Breast epithelium (tissue), 4 donors: ENCODE measurements at regions not wholly inside any gene's neighbourhood (a gene's known extent, or its start where the extent isn't known, plus 50 kb on each side); places are given as distances from the start of the nearest gene placed in this dataset.

ENCODE experiments used
- DNase-seq, 2 donors: peaks; one replicate each; pipeline ENCODE4 v3.0.0-alpha.2; 2019; ENCODE audit warnings: low spot score in 2 of 2
- H3K27ac ChIP-seq, 2 donors: fragments of 200-600 bp; sonication (generic) in 1 of 2; one replicate each; pipeline ENCODE4 v1.5.1; 2016 to 2019; ENCODE audit warnings: mild to moderate bottlenecking in 1 of 2
- H3K27me3 ChIP-seq, 2 donors: fragments of 200-600 bp; sonication (generic) in 1 of 2; one replicate each; pipeline versions ENCODE4 v1.5.1 to v1.6.0; 2017 to 2019; ENCODE audit warnings: control low read depth in 1 of 2, mild to moderate bottlenecking in 1 of 2
- H3K36me3 ChIP-seq: fragments of 200-600 bp; one replicate; pipeline ENCODE4 v1.5.1; 2019
- H3K4me1 ChIP-seq, 2 donors: fragments of 200-600 bp; sonication (generic); one replicate each; pipeline ENCODE4 v1.5.1; 2016 to 2019; ENCODE audit warnings: control low read depth in 1 of 2
- H3K4me3 ChIP-seq, 3 donors: fragments of 200-600 bp; sonication (generic); 1 replicate in 2 of 3; 2 replicates in 1 of 3; pipeline ENCODE4 v1.5.1; 2016 to 2019; ENCODE audit warnings: mild to moderate bottlenecking in 3 of 3, moderate library complexity in 2 of 3
- H3K9me3 ChIP-seq, 2 donors: fragments of 200-600 bp; sonication (generic) in 1 of 2; one replicate each; pipeline ENCODE4 v1.5.1; 2016 to 2019; ENCODE audit warnings: control low read depth in 1 of 2
- CTCF ChIP-seq, 3 donors: fragments of 450-650 bp; IDR thresholded peaks; one replicate each; pipeline ENCODE4 v1.5.1; 2016 to 2017; ENCODE audit warnings: antibody characterized with exemption in 3 of 3, mild to moderate bottlenecking in 3 of 3, moderate library complexity in 3 of 3
- POLR2A ChIP-seq: fragments of 450-650 bp; IDR thresholded peaks from one replicate; pipeline ENCODE4 v1.6.1; 2016; ENCODE audit warnings: antibody characterized with exemption, mild to moderate bottlenecking, moderate library complexity
- POLR2AphosphoS5 ChIP-seq, 3 donors: sonication (generic); formaldehyde crosslinking; IDR thresholded peaks; one replicate each; pipeline ENCODE4 v1.6.1; 2017; ENCODE audit warnings: antibody characterized with exemption in 3 of 3
- intact Hi-C: fragments of 100-400 bp; cut with DNase I; formaldehyde crosslinking; loops from one replicate; pipeline ENCODE4 v1.15.1; 2023; ENCODE audit warnings: low total_unique reads

- no peak overlapping the region for H3K27ac ChIP-seq
- no peak for TF ChIP-seq POLR2AphosphoS5 (IDR thresholded peaks at IDR 0.05)
- TF ChIP-seq POLR2A: no peak
- no peak for TF ChIP-seq CTCF (IDR thresholded peaks at IDR 0.05)
- H3K27me3 ChIP-seq: no peaks in the 10 kb centered on the region
- H3K4me1 ChIP-seq: no peaks in the 10 kb centered on the region
- no peaks in the 10 kb centered on the region for H3K9me3 ChIP-seq
- intact Hi-C loops: no loop called here
- no peaks in the 10 kb centered on the region for H3K36me3 ChIP-seq
- no peak for DNase-seq
- no peak overlapping the region for H3K4me3 ChIP-seq
Measured at GRCh38 chr9:74035786-74036185, 461.3 kb upstream of the RORB start.

- TF ChIP-seq CTCF (IDR thresholded peaks at IDR 0.05): no peak
- no peak for TF ChIP-seq POLR2AphosphoS5 (IDR thresholded peaks at IDR 0.05)
- no peak for TF ChIP-seq POLR2A
- Histone ChIP-seq H3K4me3 (no peak overlapping the region), H3K36me3 (no peaks in the 10 kb centered on the region), H3K27me3 (no peaks in the 10 kb centered on the region), H3K4me1 (no peaks in the 10 kb centered on the region), H3K27ac (no peak overlapping the region), H3K9me3 (no peaks in the 10 kb centered on the region)
- no peak for DNase-seq
- intact Hi-C loops: no loop called here
Measured at GRCh38 chr9:74036549-74037231, 460.4 kb upstream of the RORB start.

GRCh38 chr9:74037274-74037673, 459.9 kb upstream of the RORB start:
- TF ChIP-seq POLR2AphosphoS5 (IDR thresholded peaks at IDR 0.05) (no peak), POLR2A (no peak), CTCF (IDR thresholded peaks at IDR 0.05) (no peak)
- no peaks in the 10 kb centered on the region for H3K9me3 ChIP-seq
- no peak for DNase-seq
- H3K27ac ChIP-seq: no peak overlapping the region
- no peaks in the 10 kb centered on the region for H3K4me1 ChIP-seq
- H3K36me3 ChIP-seq: no peaks in the 10 kb centered on the region
- no peak overlapping the region for H3K4me3 ChIP-seq
- intact Hi-C loops: no loop called here
- H3K27me3 ChIP-seq: no peaks in the 10 kb centered on the region

- H3K27me3 ChIP-seq: no peaks in the 10 kb centered on the region
- no peak overlapping the region for H3K27ac ChIP-seq
- no peaks in the 10 kb centered on the region for H3K4me1 ChIP-seq
- TF ChIP-seq CTCF (IDR thresholded peaks at IDR 0.05) (no peak), POLR2AphosphoS5 (IDR thresholded peaks at IDR 0.05) (no peak), POLR2A (no peak)
- intact Hi-C loops: no loop called here
- H3K36me3 ChIP-seq: no peaks in the 10 kb centered on the region
- no peaks in the 10 kb centered on the region for H3K9me3 ChIP-seq
- no peak overlapping the region for H3K4me3 ChIP-seq
- DNase-seq: no peak
Measured at GRCh38 chr9:74041588-74041987, 455.5 kb upstream of the RORB start.

- DNase-seq: no peak
- Histone ChIP-seq H3K4me1 (no peaks in the 10 kb centered on the region), H3K27me3 (no peaks in the 10 kb centered on the region), H3K9me3 (no peaks in the 10 kb centered on the region), H3K27ac (no peak overlapping the region), H3K36me3 (no peaks in the 10 kb centered on the region), H3K4me3 (no peak overlapping the region)
- intact Hi-C loops: no loop called here
- TF ChIP-seq POLR2A (no peak), CTCF (IDR thresholded peaks at IDR 0.05) (no peak), POLR2AphosphoS5 (IDR thresholded peaks at IDR 0.05) (no peak)
Measured at GRCh38 chr9:74044844-74045243, 452.3 kb upstream of the RORB start.
